Stimulated activated naive CD4-positive, alpha-beta T cell (primary cell): ENCODE measurements at regions not wholly inside any gene's neighbourhood (a gene's known extent, or its start where the extent isn't known, plus 50 kb on each side); places are given as distances from the start of the nearest gene placed in this dataset.

ENCODE experiments used
- DNase-seq, 6 experiments: peaks; one replicate each; lab custom pipeline; 2025; lab: John Stamatoyannopoulos, UW

GRCh38 chr18:46378126-46378863 lies 274.1 kb downstream of the HAUS1 start:
- DNase-seq = no peak

- DNase-seq = no peak
Observed at GRCh38 chr18:46378864-46379207, 274.7 kb downstream of the HAUS1 start.

- DNase-seq = no peak
Observed at GRCh38 chr18:46379323-46379950, 275.3 kb downstream of the HAUS1 start.

GRCh38 chr18:46385124-46385523 lies 271.9 kb downstream of the LOXHD1 start:
- DNase-seq = no peak

- DNase-seq = no peak
Observed at GRCh38 chr18:46386788-46387187, 270.2 kb downstream of the LOXHD1 start.

- DNase-seq = no peak
Observed at GRCh38 chr18:46387441-46388131, 269.4 kb downstream of the LOXHD1 start.

GRCh38 chr18:46388286-46388685 lies 268.7 kb downstream of the LOXHD1 start:
- DNase-seq = no peak

- no peak for DNase-seq
Observed at GRCh38 chr18:46392576-46392975, 264.4 kb downstream of the LOXHD1 start.

GRCh38 chr18:46393230-46393629 lies 263.8 kb downstream of the LOXHD1 start:
- no peak for DNase-seq

GRCh38 chr18:46393961-46394360 lies 263.1 kb downstream of the LOXHD1 start:
- no peak for DNase-seq

GRCh38 chr18:46395795-46396194 lies 261.2 kb downstream of the LOXHD1 start:
- DNase-seq = no peak

GRCh38 chr18:46397174-46397573 lies 259.8 kb downstream of the LOXHD1 start:
- no peak for DNase-seq

GRCh38 chr18:46398005-46398404 lies 259.0 kb downstream of the LOXHD1 start:
- no peak for DNase-seq

GRCh38 chr18:46398625-46399024 lies 258.4 kb downstream of the LOXHD1 start:
- DNase-seq = no peak

GRCh38 chr18:46399303-46399702 lies 257.7 kb downstream of the LOXHD1 start:
- DNase-seq = no peak

- no peak for DNase-seq
Observed at GRCh38 chr18:46400449-46400848, 256.6 kb downstream of the LOXHD1 start.

- no peak for DNase-seq
Observed at GRCh38 chr18:46401486-46402070, 255.4 kb downstream of the LOXHD1 start.

GRCh38 chr18:46402396-46402795 lies 254.6 kb downstream of the LOXHD1 start:
- no peak for DNase-seq

- DNase-seq = no peak
Observed at GRCh38 chr18:46402945-46403344, 254.1 kb downstream of the LOXHD1 start.

GRCh38 chr18:46405832-46406538 lies 251.0 kb downstream of the LOXHD1 start:
- DNase-seq = no peak

- no peak for DNase-seq
Observed at GRCh38 chr18:46406539-46406932, 250.5 kb downstream of the LOXHD1 start.

- no peak for DNase-seq
Observed at GRCh38 chr18:46407486-46408166, 249.4 kb downstream of the LOXHD1 start.
